Gastrocnemius medialis (tissue), 4 donors: ENCODE measurements at regions not wholly inside any gene's neighbourhood (a gene's known extent, or its start where the extent isn't known, plus 50 kb on each side); places are given as distances from the start of the nearest gene placed in this dataset.

ENCODE experiments used
- ATAC-seq, 2 donors: fragments of 150-250 bp; one replicate each; pipeline ENCODE4 v1.9.1; 2016
- DNase-seq, 2 donors: peaks; one replicate each; pipeline ENCODE4 v3.0.0-alpha.2; 2019
- H3K27ac ChIP-seq, 4 donors: fragments of 200-600 bp; sonication (generic); 1 replicate in 1 of 4; 2 replicates in 3 of 4; pipeline ENCODE4 v1.5.1; 2016 to 2018; ENCODE audit warnings: mild to moderate bottlenecking in 2 of 4, moderate library complexity in 1 of 4
- H3K27me3 ChIP-seq, 3 donors: fragments of 200-600 bp; sonication (generic) in 2 of 3; 1 replicate in 1 of 3; 2 replicates in 2 of 3; pipeline versions ENCODE4 v1.5.1 to v1.6.0; 2016 to 2019; ENCODE audit warnings: mild to moderate bottlenecking in 1 of 3, moderate library complexity in 1 of 3
- H3K36me3 ChIP-seq, 2 donors: fragments of 200-600 bp; sonication (generic) in 1 of 2; one replicate each; pipeline ENCODE4 v1.5.1; 2017 to 2018
- H3K4me1 ChIP-seq, 2 donors: fragments of 200-600 bp; sonication (generic) in 1 of 2; one replicate each; pipeline ENCODE4 v1.5.1; 2016 to 2017; ENCODE audit warnings: mild to moderate bottlenecking in 2 of 2
- H3K4me3 ChIP-seq, 4 donors: fragments of 200-600 bp; sonication (generic) in 3 of 4; 1 replicate in 1 of 4; 2 replicates in 3 of 4; pipeline ENCODE4 v1.5.1; 2016 to 2019; ENCODE audit warnings: mild to moderate bottlenecking in 2 of 4
- H3K9me3 ChIP-seq, 3 donors: fragments of 200-600 bp; sonication (generic) in 2 of 3; 1 replicate in 1 of 3; 2 replicates in 2 of 3; pipeline ENCODE4 v1.5.1; 2016 to 2019
- POLR2A ChIP-seq, 2 donors: fragments of 450-650 bp; IDR thresholded peaks; one replicate each; pipeline ENCODE4 v1.6.1; 2017; ENCODE audit warnings: antibody characterized with exemption in 2 of 2, mild to moderate bottlenecking in 2 of 2, moderate library complexity in 2 of 2
- in situ Hi-C, 4 donors: fragments of 200-750 bp; cut with MboI; loops; one replicate each; pipeline versions ENCODE4 v1.15.0 to v1.8.0; 2017; ENCODE audit warnings: low sequenced_read_pairs in 4 of 4
- intact Hi-C: fragments of 100-400 bp; cut with DNase I; formaldehyde crosslinking; loops from one replicate; pipeline ENCODE4 v1.15.1; 2023; ENCODE audit warnings: low total_unique reads
- TF ChIP-seq, protein P1 (sequence below), 5 experiments: fragments of 450-650 bp in 3 of 5; fragments of 200-600 bp in 2 of 5; sonication (generic) in 2 of 5; IDR thresholded peaks in 4 of 5; conservative IDR thresholded peaks in 1 of 5; 1 replicate in 4 of 5; 2 replicates in 1 of 5; pipeline ENCODE4 v1.5.1; 2016 to 2019; ENCODE audit warnings: antibody characterized with exemption in 5 of 5, mild to moderate bottlenecking in 3 of 5, moderate library complexity in 3 of 5

DNA sequence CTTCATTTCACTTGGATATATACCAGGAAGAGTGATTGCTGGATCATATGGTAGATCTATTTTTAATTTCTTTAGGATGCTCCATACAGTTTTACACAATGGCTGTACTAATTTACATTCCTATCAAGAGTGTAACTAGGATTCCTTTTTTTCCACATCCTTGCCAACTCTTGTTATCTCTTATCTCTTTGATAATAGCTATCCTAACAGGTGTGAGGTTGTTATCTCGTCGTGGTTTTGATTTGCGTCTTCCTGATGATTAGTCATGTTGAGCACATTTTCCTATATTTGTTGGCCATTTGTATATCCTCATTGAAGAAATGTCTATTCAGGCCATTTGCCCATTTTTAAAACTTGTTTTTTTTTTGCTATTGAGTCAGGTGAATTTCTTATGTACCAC, 552.4 kb downstream of the RFPL4B start:
- Histone ChIP-seq H3K4me3 (no peak overlapping the region), H3K36me3 (no peaks in the 10 kb centered on the region), H3K27ac (no peak overlapping the region), H3K4me1 (no peaks in the 10 kb centered on the region), H3K27me3 (no peaks in the 10 kb centered on the region), H3K9me3 (peaks cover 0 to 6% (median 0%) of the 10 kb centered on the region in 3 donors)
- DNase-seq, result no peak
- no peak for ATAC-seq
- TF ChIP-seq POLR2A (IDR thresholded peaks at IDR 0.05), result no peak
- TF ChIP-seq, protein P1, sequence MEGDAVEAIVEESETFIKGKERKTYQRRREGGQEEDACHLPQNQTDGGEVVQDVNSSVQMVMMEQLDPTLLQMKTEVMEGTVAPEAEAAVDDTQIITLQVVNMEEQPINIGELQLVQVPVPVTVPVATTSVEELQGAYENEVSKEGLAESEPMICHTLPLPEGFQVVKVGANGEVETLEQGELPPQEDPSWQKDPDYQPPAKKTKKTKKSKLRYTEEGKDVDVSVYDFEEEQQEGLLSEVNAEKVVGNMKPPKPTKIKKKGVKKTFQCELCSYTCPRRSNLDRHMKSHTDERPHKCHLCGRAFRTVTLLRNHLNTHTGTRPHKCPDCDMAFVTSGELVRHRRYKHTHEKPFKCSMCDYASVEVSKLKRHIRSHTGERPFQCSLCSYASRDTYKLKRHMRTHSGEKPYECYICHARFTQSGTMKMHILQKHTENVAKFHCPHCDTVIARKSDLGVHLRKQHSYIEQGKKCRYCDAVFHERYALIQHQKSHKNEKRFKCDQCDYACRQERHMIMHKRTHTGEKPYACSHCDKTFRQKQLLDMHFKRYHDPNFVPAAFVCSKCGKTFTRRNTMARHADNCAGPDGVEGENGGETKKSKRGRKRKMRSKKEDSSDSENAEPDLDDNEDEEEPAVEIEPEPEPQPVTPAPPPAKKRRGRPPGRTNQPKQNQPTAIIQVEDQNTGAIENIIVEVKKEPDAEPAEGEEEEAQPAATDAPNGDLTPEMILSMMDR (IDR thresholded peaks at IDR 0.05 in 4 of 5, conservative IDR thresholded peaks at IDR 0.05 in 1 of 5), result no peak
- intact Hi-C loops, result no loop called here
- in situ Hi-C loops, result no loop called here

DNA sequence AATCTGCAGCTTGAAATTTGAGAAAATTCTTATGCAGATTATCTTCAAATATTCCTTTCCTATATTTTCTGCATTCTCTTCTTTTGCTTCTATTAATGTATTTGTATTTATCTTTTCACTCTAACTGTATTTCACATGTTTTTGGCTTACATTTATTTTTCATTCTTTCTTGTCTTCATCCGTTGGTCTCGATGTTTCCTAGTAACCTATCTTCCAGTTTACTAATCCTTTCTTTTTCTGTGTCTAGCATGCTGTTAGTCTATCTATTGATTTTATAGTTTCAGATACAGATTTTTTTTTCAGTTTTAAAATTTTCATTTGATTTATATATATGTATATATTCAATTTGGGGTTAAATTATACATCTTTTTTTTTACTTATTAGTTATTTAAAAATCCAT, 556.2 kb downstream of the RFPL4B start:
- DNase-seq, result no peak
- no peak for ATAC-seq
- H3K27me3 ChIP-seq, result no peaks in the 10 kb centered on the region
- H3K4me1 ChIP-seq, result no peaks in the 10 kb centered on the region
- intact Hi-C loops, result no loop called here
- in situ Hi-C loops, result no loop called here
- TF ChIP-seq, protein P1 (IDR thresholded peaks at IDR 0.05 in 4 of 5, conservative IDR thresholded peaks at IDR 0.05 in 1 of 5), result no peak
- TF ChIP-seq POLR2A (IDR thresholded peaks at IDR 0.05), result no peak
- H3K36me3 ChIP-seq, result no peaks in the 10 kb centered on the region
- H3K4me3 ChIP-seq, result no peak overlapping the region
- H3K9me3 ChIP-seq, result peaks cover 0 to under 1% (median 0%) of the 10 kb centered on the region in 3 donors
- H3K27ac ChIP-seq, result no peak overlapping the region

DNA sequence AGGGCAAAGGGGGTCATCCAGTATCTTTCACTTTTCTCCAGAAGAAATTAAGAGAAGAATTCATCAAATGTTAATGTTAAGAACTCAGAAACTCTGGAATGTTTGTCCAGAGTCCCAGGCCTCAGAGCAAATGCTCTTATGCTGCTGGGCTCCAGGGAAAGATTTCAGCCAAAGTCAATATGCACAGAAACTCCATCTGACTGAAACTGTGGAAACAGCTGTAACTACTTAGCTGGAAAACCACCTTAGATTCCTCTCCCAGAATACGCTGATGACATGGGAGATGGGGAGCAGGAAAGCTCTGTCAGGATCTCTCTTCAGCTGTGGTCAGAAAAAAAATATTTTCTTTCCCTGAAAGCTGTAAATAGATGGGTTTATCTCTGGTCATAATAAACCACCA, 559.6 kb downstream of the RFPL4B start:
- intact Hi-C loops (no loop called here), in situ Hi-C loops (no loop called here)
- no peak for DNase-seq
- Histone ChIP-seq H3K27ac (no peak overlapping the region), H3K27me3 (no peaks in the 10 kb centered on the region), H3K9me3 (no peaks in the 10 kb centered on the region), H3K4me1 (no peaks in the 10 kb centered on the region), H3K36me3 (no peaks in the 10 kb centered on the region), H3K4me3 (no peak overlapping the region)
- TF ChIP-seq, protein P1 (IDR thresholded peaks at IDR 0.05 in 4 of 5, conservative IDR thresholded peaks at IDR 0.05 in 1 of 5), result no peak
- no peak for TF ChIP-seq POLR2A (IDR thresholded peaks at IDR 0.05)
- no peak for ATAC-seq

DNA sequence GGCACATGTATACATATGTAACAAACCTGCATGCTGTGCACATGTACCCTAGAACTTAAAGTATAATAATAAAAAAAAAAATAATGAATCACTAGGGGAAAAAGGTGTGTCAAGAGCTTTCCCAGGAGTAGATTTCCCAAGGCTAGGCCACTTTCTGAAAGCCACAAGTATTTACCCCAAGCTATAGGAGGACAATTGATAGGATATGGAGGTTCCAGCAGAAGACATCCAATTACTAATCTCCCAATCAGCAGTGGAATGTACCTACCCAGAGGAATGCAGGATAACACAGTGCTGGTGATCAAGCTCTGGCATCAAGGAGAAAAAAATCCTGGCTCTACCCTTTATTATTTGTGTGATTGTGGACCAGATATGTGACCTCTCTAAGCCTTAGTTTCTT, 562.7 kb downstream of the RFPL4B start:
- in situ Hi-C loops, result no loop called here
- no peaks in the 10 kb centered on the region for H3K36me3 ChIP-seq
- ATAC-seq (no peak), DNase-seq (no peak)
- no peak overlapping the region for H3K27ac ChIP-seq
- H3K4me1 ChIP-seq, result no peaks in the 10 kb centered on the region
- TF ChIP-seq POLR2A (IDR thresholded peaks at IDR 0.05), result no peak
- TF ChIP-seq, protein P1 (IDR thresholded peaks at IDR 0.05 in 4 of 5, conservative IDR thresholded peaks at IDR 0.05 in 1 of 5), result no peak
- no peaks in the 10 kb centered on the region for H3K9me3 ChIP-seq
- intact Hi-C loops, result no loop called here
- H3K27me3 ChIP-seq, result no peaks in the 10 kb centered on the region
- H3K4me3 ChIP-seq, result no peak overlapping the region

DNA sequence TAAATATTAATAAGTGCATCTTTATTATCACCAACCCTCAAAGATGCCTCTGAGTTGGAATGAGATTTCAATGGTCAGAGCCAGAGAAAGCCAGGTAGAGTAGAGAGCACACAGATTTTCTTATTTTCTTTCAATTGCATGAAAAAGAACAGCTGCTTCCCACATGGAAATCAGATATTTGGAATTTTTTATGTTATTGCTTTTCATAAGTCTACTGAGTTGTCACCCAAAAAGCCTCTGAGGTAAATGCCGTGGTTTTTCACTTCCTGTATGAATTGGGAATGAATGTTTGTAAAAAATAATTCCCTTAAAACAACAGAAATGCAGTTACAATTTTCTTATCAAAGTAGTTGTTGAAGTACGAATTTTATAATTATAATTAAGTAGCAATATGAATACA, 563.1 kb downstream of the RFPL4B start:
- intact Hi-C loops (no loop called here), in situ Hi-C loops (no loop called here)
- TF ChIP-seq POLR2A (IDR thresholded peaks at IDR 0.05), result no peak
- TF ChIP-seq, protein P1 (IDR thresholded peaks at IDR 0.05 in 4 of 5, conservative IDR thresholded peaks at IDR 0.05 in 1 of 5), result no peak

More for the DNA sequence above, 563.1 kb downstream of the RFPL4B start:
- H3K4me1 ChIP-seq, result no peaks in the 10 kb centered on the region
- H3K4me3 ChIP-seq, result no peak overlapping the region
- DNase-seq (no peak), ATAC-seq (no peak)
- no peaks in the 10 kb centered on the region for H3K27me3 ChIP-seq
- no peak overlapping the region for H3K27ac ChIP-seq
- no peaks in the 10 kb centered on the region for H3K36me3 ChIP-seq
- no peaks in the 10 kb centered on the region for H3K9me3 ChIP-seq
